SK-N-SH treated with all-trans-retinoic acid at 6 μM for 48 hours (cell line): ENCODE measurements at regions not wholly inside any gene's neighbourhood (a gene's known extent, or its start where the extent isn't known, plus 50 kb on each side); places are given as distances from the start of the nearest gene placed in this dataset.
"Not testable (repeated sequence)": the region's sequence is repeated elsewhere in the genome, so short reads cannot be mapped to it uniquely, and the experiment has no call there.

Experiments used
- ATAC-seq: fragments of 200-7000 bp; cut with Tn5 transposase; 3 replicates; pipeline ENCODE4 v1.9.1; 2020; ENCODE audit warnings: mild to moderate bottlenecking, moderate library complexity
- ARNTL ChIP-seq: fragments of 450-650 bp; formaldehyde crosslinking; IDR thresholded peaks from 2 replicates; pipeline ENCODE4 v1.5.0; 2020; ENCODE audit warnings: low read depth, mild to moderate bottlenecking, moderate library complexity, borderline replicate concordance
- CREB5 ChIP-seq: fragments of 250-450 bp; sonication (Bioruptor Pico); IDR thresholded peaks from 2 replicates; pipeline ENCODE4 v1.5.1; 2020; ENCODE audit warnings: low read depth, mild to moderate bottlenecking, moderate library complexity
- CSDC2 ChIP-seq: fragments of 250-450 bp; sonication (Bioruptor Pico); IDR thresholded peaks from 2 replicates; pipeline ENCODE4 v1.5.0; 2020; ENCODE audit warnings: mild to moderate bottlenecking, moderate library complexity
- CSRNP3 ChIP-seq: fragments of 250-450 bp; sonication (Bioruptor Pico); IDR thresholded peaks from 2 replicates; pipeline ENCODE4 v1.5.1; 2021; ENCODE audit warnings: mild to moderate bottlenecking, moderate library complexity
- ESRRG ChIP-seq: fragments of 250-450 bp; sonication (Bioruptor Pico); IDR thresholded peaks from 2 replicates; pipeline ENCODE4 v1.6.1; 2021; ENCODE audit warnings: mild to moderate bottlenecking
- ISL1 ChIP-seq: fragments of 250-450 bp; sonication (Bioruptor Pico); IDR thresholded peaks from 2 replicates; pipeline ENCODE4 v2.1.2; 2022; ENCODE audit warnings: mild to moderate bottlenecking, moderate library complexity
- OSR1 ChIP-seq: fragments of 250-450 bp; sonication (Bioruptor Pico); IDR thresholded peaks from 2 replicates; pipeline ENCODE4 v1.8.0; 2022; ENCODE audit warnings: moderate library complexity, mild to moderate bottlenecking, inconsistent platforms
- PATZ1 ChIP-seq: fragments of 250-450 bp; sonication (Bioruptor Pico); IDR thresholded peaks from 2 replicates; pipeline ENCODE4 v1.8.0; 2020; ENCODE audit warnings: mild to moderate bottlenecking, moderate library complexity, borderline replicate concordance
- POU6F1 ChIP-seq: fragments of 250-450 bp; sonication (Bioruptor Pico); IDR thresholded peaks from 2 replicates; pipeline ENCODE4 v1.8.0; 2021; ENCODE audit warnings: low read depth, mild to moderate bottlenecking, moderate library complexity, borderline replicate concordance
- TCF4 ChIP-seq: fragments of 250-450 bp; sonication (Bioruptor Pico); IDR thresholded peaks from 2 replicates; pipeline ENCODE4 v1.8.0; 2021; ENCODE audit warnings: mild to moderate bottlenecking, moderate library complexity, borderline replicate concordance
- TOX ChIP-seq: fragments of 250-450 bp; sonication (Bioruptor Pico); IDR thresholded peaks from 2 replicates; pipeline ENCODE4 v1.8.0; 2021; ENCODE audit warnings: mild to moderate bottlenecking, moderate library complexity, borderline replicate concordance
- TSHZ2 ChIP-seq: fragments of 250-450 bp; sonication (Bioruptor Pico); IDR thresholded peaks from 2 replicates; pipeline ENCODE4 v1.5.0; 2020; ENCODE audit warnings: mild to moderate bottlenecking, moderate library complexity
- ZC3H10 ChIP-seq: fragments of 250-450 bp; sonication (Bioruptor Pico); IDR thresholded peaks from 2 replicates; pipeline ENCODE4 v1.5.1; 2021; ENCODE audit warnings: mild to moderate bottlenecking, moderate library complexity
- ZFP3 ChIP-seq: fragments of 250-450 bp; sonication (Bioruptor Pico); IDR thresholded peaks from 2 replicates; pipeline ENCODE4 v1.5.0; 2020; ENCODE audit warnings: mild to moderate bottlenecking, moderate library complexity
- ZFP30 ChIP-seq: fragments of 450-650 bp; formaldehyde crosslinking; IDR thresholded peaks from 2 replicates; pipeline ENCODE4 v1.5.0; 2022; ENCODE audit warnings: mild to moderate bottlenecking, moderate library complexity
- ZNF565 ChIP-seq: fragments of 450-650 bp; formaldehyde crosslinking; conservative IDR thresholded peaks from 2 replicates; pipeline ENCODE4 v1.5.0; 2020; ENCODE audit warnings: low read depth, mild to moderate bottlenecking, moderate library complexity
- ZNF70 ChIP-seq: fragments of 450-650 bp; formaldehyde crosslinking; IDR thresholded peaks from 2 replicates; pipeline ENCODE4 v1.5.0; 2020; ENCODE audit warnings: mild to moderate bottlenecking, moderate library complexity
- ZNF8 ChIP-seq: fragments of 450-650 bp; formaldehyde crosslinking; IDR thresholded peaks from 2 replicates; pipeline ENCODE4 v1.5.0; 2020; ENCODE audit warnings: mild to moderate bottlenecking, moderate library complexity

- TF ChIP-seq CSDC2: no peak
- TF ChIP-seq, all 23 proteins: peak for 0
Measured at GRCh38 chr2:221896505-221897151, 324.5 kb upstream of the EPHA4 start.

GRCh38 chr2:221895366-221896121 lies 323.4 kb upstream of the EPHA4 start:
- no peak for ATAC-seq
- TF ChIP-seq ZFP30 (CRISPR knock-in tag) (no peak), PATZ1 (CRISPR knock-in tag) (no peak), CREB5 (CRISPR knock-in tag) (no peak), ZFP3 (CRISPR knock-in tag) (no peak), ARNTL (CRISPR knock-in tag) (no peak), CSRNP3 (CRISPR knock-in tag) (no peak), ZC3H10 (CRISPR knock-in tag) (no peak), ZNF565 (CRISPR knock-in tag) (no peak), TOX (no peak), TCF4 (CRISPR knock-in tag) (no peak), CSDC2 (no peak), ZNF8 (no peak), POU6F1 (no peak), ZNF70 (CRISPR knock-in tag) (no peak), ESRRG (CRISPR knock-in tag) (no peak), ISL1 (no peak), OSR1 (CRISPR knock-in tag) (no peak), TSHZ2 (CRISPR knock-in tag) (no peak)

More at GRCh38 chr2:221896505-221897151, 324.5 kb upstream of the EPHA4 start:
- ATAC-seq: no peak

GRCh38 chr2:221893501-221893900 lies 321.4 kb upstream of the EPHA4 start:
- TF ChIP-seq ZNF70 (CRISPR knock-in tag) (no peak), ZFP30 (CRISPR knock-in tag) (no peak), ARNTL (CRISPR knock-in tag) (no peak), ZNF565 (CRISPR knock-in tag) (no peak), ZC3H10 (CRISPR knock-in tag) (no peak), ISL1 (no peak)
- no peak for ATAC-seq

GRCh38 chr2:221892006-221892405 lies 319.9 kb upstream of the EPHA4 start:
- not testable (repeated sequence) for ATAC-seq
